IMR-90 (cell line): ENCODE measurements at regions not wholly inside any gene's neighbourhood (a gene's known extent, or its start where the extent isn't known, plus 50 kb on each side); places are given as distances from the start of the nearest gene placed in this dataset.

Experiments used
- ATAC-seq: fragments of 200-7000 bp; cut with Tn5 transposase; 2 replicates; pipeline ENCODE4 v1.9.1; 2020; ENCODE audit warnings: low read depth, mild to moderate bottlenecking, moderate library complexity
- BruUV-seq: library from RNA; stranded (reverse); fragments of 400-500 nt; replicated peaks from 2 replicates; lab custom pipeline; 2021; lab: Mats Ljungman, UMichigan
- CTCF ChIA-PET: fragments of 300-600 bp; formaldehyde crosslinking; extraction: SDS; loops from one replicate; lab custom pipeline; 2021; ENCODE audit warnings: antibody characterized with exemption; lab: Yijun Ruan, JAX
- POLR2A ChIA-PET: fragments of 300-600 bp; sonication (Branson Sonifier 250); formaldehyde crosslinking; loops from one replicate; lab custom pipeline; 2022; ENCODE audit warnings: antibody characterized with exemption; ENCODE audit not compliant: unreplicated experiment; lab: Charles Lee
- DNase-seq: peaks from one replicate; pipeline ENCODE4 v3.0.0; 2013
- H2AFZ ChIP-seq: replicated peaks from 2 replicates; pipeline ENCODE3; 2013; ENCODE audit warnings: low read length, mild to moderate bottlenecking; ENCODE audit not compliant: poor library complexity
- H2AK5ac ChIP-seq: 2 replicates; pipeline ENCODE4 v1.6.1; 2013; ENCODE audit warnings: low read depth, low read length, inconsistent platforms
- H2AK9ac ChIP-seq: replicated peaks from 2 replicates; pipeline ENCODE3; 2013; ENCODE audit warnings: mild to moderate bottlenecking, low read depth, low read length, moderate library complexity; ENCODE audit not compliant: poor library complexity
- H2BK120ac ChIP-seq: 2 replicates; pipeline ENCODE4 v1.6.1; 2013; ENCODE audit warnings: low read depth, low read length, inconsistent platforms
- H2BK15ac ChIP-seq: 3 replicates; pipeline ENCODE4 v1.6.1; 2013; ENCODE audit warnings: low read depth, low read length, inconsistent platforms
- H2BK20ac ChIP-seq: 2 replicates; pipeline ENCODE4 v1.6.1; 2013; ENCODE audit warnings: low read depth, mild to moderate bottlenecking, inconsistent platforms, low read length, moderate library complexity
- H2BK5ac ChIP-seq: 2 replicates; pipeline ENCODE4 v1.6.1; 2013; ENCODE audit warnings: mild to moderate bottlenecking, low read depth, low read length, inconsistent platforms; ENCODE audit not compliant: poor library complexity, severe bottlenecking
- H3K14ac ChIP-seq: replicated peaks from 2 replicates; pipeline ENCODE4 v1.6.1; 2013; ENCODE audit warnings: low read depth, low read length, inconsistent platforms
- H3K18ac ChIP-seq: 2 replicates; pipeline ENCODE4 v1.6.1; 2013; ENCODE audit warnings: low read depth, low read length, control low read depth
- H3K23ac ChIP-seq: 2 replicates; pipeline ENCODE4 v1.6.1; 2013; ENCODE audit warnings: low read depth, low read length, inconsistent platforms
- H3K27ac ChIP-seq: 2 replicates; pipeline ENCODE4 v1.5.1; 2013; ENCODE audit warnings: mild to moderate bottlenecking, control low read depth, low read length; ENCODE audit not compliant: insufficient read depth
- H3K27me3 ChIP-seq: 2 replicates; pipeline ENCODE4 v1.6.1; 2013; ENCODE audit warnings: low read length; ENCODE audit not compliant: control insufficient read depth, insufficient read depth
- H3K36me3 ChIP-seq: 2 replicates; pipeline ENCODE4 v1.6.1; 2013; ENCODE audit warnings: low read length, mixed read lengths; ENCODE audit not compliant: control insufficient read depth, insufficient read depth
- H3K4ac ChIP-seq: 2 replicates; pipeline ENCODE4 v1.6.1; 2013; ENCODE audit warnings: low read depth, low read length, inconsistent platforms
- H3K4me1 ChIP-seq: 2 replicates; pipeline ENCODE4 v1.6.1; 2013; ENCODE audit warnings: low read length, mixed read lengths; ENCODE audit not compliant: control insufficient read depth, insufficient read depth
- H3K4me2 ChIP-seq: 2 replicates; pipeline ENCODE4 v1.6.1; 2013; ENCODE audit warnings: low read depth, mild to moderate bottlenecking, control low read depth, low read length, moderate library complexity
- H3K4me3 ChIP-seq: 2 replicates; pipeline ENCODE4 v1.5.1; 2013; ENCODE audit warnings: low read depth, mild to moderate bottlenecking, control low read depth, low read length, moderate library complexity; ENCODE audit not compliant: insufficient read depth
- H3K56ac ChIP-seq: 2 replicates; pipeline ENCODE4 v1.6.1; 2013; ENCODE audit warnings: low read length, inconsistent platforms; ENCODE audit not compliant: insufficient read depth; ENCODE audit errors: extremely low read depth
- H3K79me1 ChIP-seq, 2 experiments: 2 replicates each; pipeline ENCODE4 v1.6.1; 2013; ENCODE audit warnings: low read length in 2 of 2, inconsistent platforms in 1 of 2, low read depth in 1 of 2
- H3K9ac ChIP-seq: 2 replicates; pipeline ENCODE4 v1.6.1; 2013; ENCODE audit warnings: low read depth, low read length, control low read depth
- H3K9me1 ChIP-seq: 2 replicates; pipeline ENCODE4 v1.6.1; 2013; ENCODE audit warnings: low read length, inconsistent platforms; ENCODE audit not compliant: insufficient read depth
- H3K9me3 ChIP-seq: 2 replicates; pipeline ENCODE4 v1.6.1; 2013; ENCODE audit warnings: low read length; ENCODE audit not compliant: control insufficient read depth, insufficient read depth
- H4K20me1 ChIP-seq: 2 replicates; pipeline ENCODE4 v1.6.1; 2013; ENCODE audit warnings: low read length, inconsistent platforms; ENCODE audit not compliant: insufficient read depth
- H4K5ac ChIP-seq: 2 replicates; pipeline ENCODE4 v1.6.1; 2013; ENCODE audit warnings: mild to moderate bottlenecking, low read depth, low read length, control low read depth
- H4K8ac ChIP-seq, 2 experiments: 2 replicates each; pipeline ENCODE4 v1.6.1; 2013; ENCODE audit warnings: low read depth in 2 of 2, low read length in 2 of 2, control low read depth in 1 of 2, inconsistent platforms in 1 of 2
- H4K91ac ChIP-seq: 2 replicates; pipeline ENCODE4 v1.6.1; 2013; ENCODE audit warnings: low read depth, low read length, inconsistent platforms; ENCODE audit not compliant: insufficient read depth
- CEBPB ChIP-seq: IDR thresholded peaks from 2 replicates; pipeline ENCODE4 v1.6.1; 2012; ENCODE audit warnings: low read depth, low read length, improper control_type of control experiment
- CHD1 ChIP-seq: IDR thresholded peaks from 2 replicates; pipeline ENCODE4 v1.6.1; 2012; ENCODE audit warnings: low read depth, low read length, improper control_type of control experiment
- MAFK ChIP-seq: IDR thresholded peaks from 2 replicates; pipeline ENCODE4 v1.6.1; 2012; ENCODE audit warnings: low read depth, low read length, improper control_type of control experiment
- MAZ ChIP-seq: IDR thresholded peaks from 2 replicates; pipeline ENCODE4 v1.6.1; 2012; ENCODE audit warnings: low read depth, mild to moderate bottlenecking, low read length, improper control_type of control experiment, moderate library complexity, borderline replicate concordance
- WGBS, 2 experiments: methylation state at CpG; one replicate each; pipeline versions ENCODE4 v1.1.5 to v1.1.7; 2013; ENCODE audit warnings: missing lambda C conversion rate in 2 of 2; ENCODE audit not compliant: insufficient read length in 1 of 2; ENCODE audit errors: extremely low coverage in 2 of 2; 5-methylcytosine and 5-hydroxymethylcytosine counted together
- dilution Hi-C: fragments of 300-500 bp; cut with HindIII; formaldehyde crosslinking; loops from one replicate; pipeline ENCODE4 v1.14.3; 2018; ENCODE audit warnings: low sequenced_read_pairs; ENCODE audit not compliant: unreplicated experiment
- in situ Hi-C: fragments of 300-500 bp; cut with MboI; formaldehyde crosslinking; loops from 3 replicates; pipeline ENCODE4 v1.14.3; 2019; ENCODE audit warnings: low sequenced_read_pairs, inconsistent platforms, mixed read lengths
- intact Hi-C: fragments of 100-400 bp; cut with micrococcal nuclease; formaldehyde crosslinking; loops from 2 replicates; pipeline ENCODE4 v1.10.0; 2022

DNA sequence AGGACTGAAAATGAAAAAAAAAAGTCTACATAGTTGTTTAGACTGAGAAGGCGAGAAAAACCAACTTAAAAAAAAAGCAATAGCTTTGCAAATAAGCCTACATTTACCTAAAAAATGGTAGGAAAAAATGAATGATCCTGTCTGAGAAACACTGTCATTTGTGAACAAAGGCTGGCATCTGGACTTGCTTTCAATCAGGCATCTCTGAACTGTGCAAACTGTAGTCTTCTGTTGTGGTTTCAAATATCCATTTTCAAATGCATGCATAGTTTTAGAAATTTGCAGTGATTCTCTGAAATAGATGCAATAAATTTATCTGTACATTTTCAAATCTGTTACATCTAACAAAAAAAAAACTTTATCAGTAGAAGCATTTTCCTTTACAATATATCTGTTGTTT lies 106.1 kb upstream of the LUZP2 start:
- in situ Hi-C loops (loop anchor here (25.0 kb wide), 2 partner anchors 1378 to 1503 kb away; no protein-coding TSS in a partner anchor), dilution Hi-C loops (no loop called here), intact Hi-C loops (loop anchor here (10.0 kb wide), 1 partner anchor 1834 kb away; no protein-coding TSS in a partner anchor)
- ATAC-seq, result no peak
- H3K79me1 ChIP-seq, result no peaks in the 10 kb centered on the region
- H2BK120ac ChIP-seq, result no peak overlapping the region
- H2BK20ac ChIP-seq, result no peak overlapping the region
- H4K8ac ChIP-seq, result peak overlapping the region in 1 of 2 experiments; percentile 9; a peak in 1 of 4 replicates
- H3K4ac ChIP-seq, result no peak overlapping the region
- H3K23ac ChIP-seq, result no peak overlapping the region
- H2AFZ ChIP-seq, result no peak overlapping the region
- ChIA-PET CTCF (interaction anchor here (0.6 kb wide), 1 partner anchor 1894 kb away, joined by 5 read pairs; no protein-coding TSS in a partner anchor), POLR2A (no interaction called here)
- no peak overlapping the region for H2BK5ac ChIP-seq
- H2AK9ac ChIP-seq, result no peak overlapping the region
- no peaks in the 10 kb centered on the region for H3K27me3 ChIP-seq
- H3K4me1 ChIP-seq, result peaks cover 3% of the 10 kb centered on the region; the same call in 1 of the 2 replicates
- H3K27ac ChIP-seq, result no peak overlapping the region
- no TSS peak for BruUV-seq
- no CpG with 5 or more reads among the region's 1 CpG for WGBS, 2 experiments
- no peak overlapping the region for H2AK5ac ChIP-seq
- H3K18ac ChIP-seq, result no peak overlapping the region
- no peak for DNase-seq
- H3K14ac ChIP-seq, result no peak overlapping the region
- no peaks in the 10 kb centered on the region for H3K9me3 ChIP-seq
- no peak overlapping the region for H2BK15ac ChIP-seq
- H3K4me2 ChIP-seq, result no peak overlapping the region
- H4K5ac ChIP-seq, result no peak overlapping the region
- H3K4me3 ChIP-seq, result no peak overlapping the region
- H3K36me3 ChIP-seq, result no peaks in the 10 kb centered on the region
- H3K56ac ChIP-seq, result no peak overlapping the region
- H3K9ac ChIP-seq, result no peak overlapping the region
- H4K91ac ChIP-seq, result no peak overlapping the region
- no peak for TF ChIP-seq MAFK
- TF ChIP-seq CEBPB, result no peak
- TF ChIP-seq CHD1, result no peak
- TF ChIP-seq MAZ, result no peak
- H4K20me1 ChIP-seq, result no peaks in the 10 kb centered on the region
- no peaks in the 10 kb centered on the region for H3K9me1 ChIP-seq
